SIG-M5 treated with dmso at 0.1 percent for 504 hours (cell line): ENCODE measurements at regions not wholly inside any gene's neighbourhood (a gene's known extent, or its start where the extent isn't known, plus 50 kb on each side); places are given as distances from the start of the nearest gene placed in this dataset.

Experiments used
- DNase-seq: peaks from one replicate; lab custom pipeline; 2025; ENCODE audit not compliant: unreplicated experiment; lab: John Stamatoyannopoulos, UW

- no peak for DNase-seq
These were observed 180.3 kb upstream of the GRB10 start for GRCh38 chr7:50962962-50963374.

GRCh38 chr7:50962281-50962883 is 179.7 kb upstream of the GRB10 start:
- no peak for DNase-seq

DNA sequence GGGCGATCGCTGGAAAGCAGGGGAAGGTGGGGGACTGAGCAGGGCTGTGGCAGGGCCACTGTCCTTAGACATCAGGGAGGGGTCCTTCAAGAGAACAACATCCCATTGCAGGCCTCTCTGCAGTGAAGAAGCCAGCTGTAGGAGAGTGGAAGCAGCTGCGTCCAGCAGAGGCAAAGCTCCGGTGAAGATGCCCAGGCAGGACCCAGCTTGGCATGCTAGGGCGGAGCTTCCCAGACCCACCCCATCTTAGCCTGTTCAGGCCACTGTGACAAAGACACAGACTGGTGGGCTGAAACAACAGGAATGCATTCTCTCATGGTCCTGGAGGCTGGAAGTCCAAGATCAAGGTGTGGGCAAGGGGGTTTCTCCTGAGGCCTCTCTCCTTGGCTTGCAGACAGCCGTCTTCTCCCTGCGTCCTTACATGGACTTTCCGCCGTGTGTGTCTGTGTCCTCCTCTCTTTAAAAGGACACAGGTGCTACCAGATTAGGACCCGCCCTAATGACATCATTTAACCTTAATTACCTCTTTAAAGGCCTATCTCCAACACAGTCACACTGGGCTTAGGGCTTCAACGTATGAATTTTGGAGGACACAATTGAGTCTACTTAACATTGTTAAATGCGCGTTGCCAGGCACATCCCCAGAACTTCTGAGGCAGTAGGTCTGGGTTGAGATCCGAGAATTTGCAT is 178.1 kb upstream of the GRB10 start:
- no peak for DNase-seq

DNA sequence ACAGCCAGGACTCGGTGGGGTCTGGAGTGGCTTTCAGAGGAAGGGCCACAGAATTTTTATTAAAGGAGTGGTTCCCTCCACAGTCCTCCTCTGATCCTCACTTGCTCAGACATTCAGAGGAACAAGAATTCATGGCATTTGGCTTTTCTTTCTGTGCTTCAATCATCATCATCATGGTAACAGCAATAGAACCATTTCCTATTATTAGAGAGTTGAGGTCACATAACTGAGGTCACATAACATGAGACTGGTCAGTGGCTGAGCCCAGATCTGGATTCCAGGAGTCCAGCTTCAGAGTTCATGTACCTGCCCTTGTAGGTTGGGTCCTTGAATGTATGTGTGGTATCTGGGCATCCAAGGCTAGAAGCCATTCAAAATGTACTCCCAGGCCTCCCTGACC is 177.3 kb upstream of the GRB10 start:
- DNase-seq = no peak

GRCh38 chr7:50959560-50959959 is 176.9 kb upstream of the GRB10 start:
- no peak for DNase-seq

- no peak for DNase-seq
These were observed 175.2 kb upstream of the GRB10 start for GRCh38 chr7:50957855-50958254.

DNA sequence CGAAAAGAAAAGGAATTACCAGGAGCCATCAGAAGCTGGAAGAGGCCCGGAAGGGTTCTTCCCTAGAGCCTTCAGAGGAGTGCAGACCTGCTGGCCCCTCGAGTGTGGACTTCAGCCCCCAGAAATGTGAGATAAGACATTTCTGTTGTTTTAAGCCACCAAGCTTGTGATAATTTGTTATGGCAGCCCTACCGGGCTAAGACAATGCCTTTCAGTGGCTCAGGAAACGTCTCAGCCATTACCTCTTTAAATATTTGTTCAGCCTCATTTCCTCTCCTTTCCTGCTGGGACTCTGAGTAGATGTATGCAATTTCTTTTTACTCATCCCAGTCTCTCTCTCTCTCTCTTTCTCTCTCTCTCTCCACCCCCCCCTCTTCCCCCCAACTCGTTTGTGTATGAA is 174.7 kb upstream of the GRB10 start:
- DNase-seq = no peak

DNA sequence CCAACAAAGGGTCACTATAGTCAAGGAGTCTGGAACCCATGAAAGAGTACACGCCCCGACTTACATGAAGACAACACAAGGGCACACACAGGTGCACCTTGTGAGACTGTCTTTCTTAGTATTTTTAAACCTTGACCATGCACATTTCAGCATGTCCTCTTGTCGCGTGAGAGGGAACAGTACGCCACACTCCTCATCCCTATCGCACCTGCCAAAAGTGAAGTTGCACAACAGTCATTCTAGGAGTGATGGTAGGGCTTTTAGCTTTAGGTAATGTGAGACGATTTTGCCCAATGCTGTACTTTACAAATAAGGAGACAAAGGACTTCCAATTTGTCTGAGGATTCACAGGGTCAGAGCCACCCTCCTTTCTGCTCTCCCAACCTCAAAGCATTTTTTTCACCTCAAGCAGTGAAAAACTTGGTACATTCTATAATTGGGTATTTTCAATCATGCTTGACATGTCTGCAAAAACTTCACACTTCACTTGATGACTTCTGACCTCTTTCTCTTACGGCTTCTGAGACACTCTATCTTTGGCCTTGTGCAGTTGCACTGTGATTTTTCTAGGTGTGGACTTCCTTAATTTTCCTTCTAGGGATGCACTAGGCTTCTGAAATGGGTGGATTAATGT is 173.9 kb upstream of the GRB10 start:
- DNase-seq = no peak

DNA sequence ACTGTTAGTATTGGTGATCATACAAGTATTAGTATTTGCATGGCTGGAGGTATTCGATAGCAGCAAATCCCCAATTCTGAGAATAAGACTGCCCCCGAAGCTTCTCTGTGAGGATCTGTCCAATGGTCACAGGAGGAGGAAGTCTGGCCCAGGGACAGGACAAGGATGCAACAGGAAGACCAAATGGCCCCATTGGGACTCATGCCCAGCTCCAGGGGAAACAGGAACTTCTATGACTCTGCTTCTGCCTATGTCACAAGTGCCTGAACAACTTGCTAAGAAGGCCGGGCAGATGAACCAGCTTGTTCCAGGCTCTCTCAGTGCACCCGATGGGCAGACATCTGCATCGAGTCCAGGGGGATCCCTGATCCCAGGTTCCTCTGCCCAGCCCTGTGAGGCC is 172.0 kb upstream of the GRB10 start:
- no peak for DNase-seq

DNA sequence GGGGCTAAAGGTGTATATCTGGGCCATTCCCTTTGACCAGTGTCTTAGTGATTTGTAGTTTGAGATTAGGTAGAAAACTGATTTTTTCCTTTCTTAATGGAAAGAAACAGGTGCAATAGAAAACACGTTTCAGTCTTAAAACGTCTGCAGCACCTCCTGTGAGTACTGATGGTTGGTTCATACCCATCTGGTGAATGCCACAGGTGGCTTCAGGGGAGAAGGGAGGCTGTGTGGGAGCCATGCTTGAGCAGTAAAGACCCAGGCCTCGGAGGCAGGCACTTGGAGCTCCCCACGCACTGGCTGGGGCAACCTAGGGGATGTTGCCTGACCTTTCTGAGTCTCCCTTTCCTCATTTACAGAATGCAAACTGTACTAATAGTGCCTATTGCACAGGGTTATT is 171.5 kb upstream of the GRB10 start:
- DNase-seq = no peak

- peak; percentile 9 for DNase-seq
These were observed 171.1 kb upstream of the GRB10 start for GRCh38 chr7:50953820-50954219.

DNA sequence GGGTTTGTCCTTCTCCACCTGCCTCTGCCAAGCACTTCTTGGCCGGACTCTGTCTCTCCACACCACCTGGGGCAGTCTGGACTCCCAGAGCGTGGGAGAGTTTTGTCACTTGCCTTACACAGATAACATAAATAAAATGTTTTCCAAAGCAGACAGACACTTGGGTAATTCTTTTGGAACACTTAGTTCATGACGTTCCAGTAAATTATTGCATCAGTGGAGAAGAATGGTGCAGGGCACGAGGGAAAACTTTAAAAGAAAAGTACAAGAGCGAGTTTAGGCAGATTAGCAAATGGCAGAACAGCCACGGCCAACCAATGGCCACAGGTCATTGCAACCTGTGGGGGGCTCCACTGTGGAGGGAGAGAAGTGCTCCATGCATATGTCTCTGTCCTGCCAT is 170.6 kb upstream of the GRB10 start:
- DNase-seq = no peak

DNA sequence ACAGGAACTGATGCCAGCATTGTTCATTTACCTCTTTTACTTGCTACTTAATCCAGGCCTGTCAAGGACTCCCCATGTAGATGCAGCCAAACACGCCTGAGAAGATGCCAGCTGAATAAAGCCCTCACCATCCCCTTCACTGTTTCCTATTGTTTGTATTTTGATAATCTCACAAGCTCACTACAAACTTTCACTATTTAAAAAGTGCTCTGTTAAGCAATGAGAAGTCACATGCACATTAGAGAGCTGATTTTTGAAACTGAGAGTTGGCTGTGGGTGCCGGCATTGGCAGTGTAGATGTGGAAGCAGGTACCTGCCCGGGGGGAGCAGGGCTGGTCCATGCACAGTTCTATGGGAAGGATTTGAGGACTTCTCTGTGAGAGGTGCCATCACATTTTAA is 169.8 kb upstream of the GRB10 start:
- no peak for DNase-seq

DNA sequence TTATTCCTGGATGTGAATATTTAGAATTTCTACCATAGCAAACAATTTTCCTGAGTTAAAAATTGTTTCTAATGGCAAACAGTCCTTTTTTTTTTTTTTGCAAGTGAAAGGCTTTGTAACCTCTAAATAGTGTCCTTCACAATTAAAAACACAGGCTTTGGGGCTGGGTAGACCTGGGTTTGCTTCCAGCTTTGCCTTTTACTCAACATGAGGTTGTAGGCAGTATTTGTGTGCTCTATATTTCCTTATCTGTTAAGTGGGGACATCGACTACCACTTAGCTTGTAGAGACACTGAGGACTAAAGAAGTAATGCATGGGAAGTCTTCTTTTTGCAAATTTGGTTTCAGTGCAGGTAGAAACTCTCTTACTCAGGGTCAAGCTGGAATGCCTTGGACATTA is 169.4 kb upstream of the GRB10 start:
- no peak for DNase-seq

DNA sequence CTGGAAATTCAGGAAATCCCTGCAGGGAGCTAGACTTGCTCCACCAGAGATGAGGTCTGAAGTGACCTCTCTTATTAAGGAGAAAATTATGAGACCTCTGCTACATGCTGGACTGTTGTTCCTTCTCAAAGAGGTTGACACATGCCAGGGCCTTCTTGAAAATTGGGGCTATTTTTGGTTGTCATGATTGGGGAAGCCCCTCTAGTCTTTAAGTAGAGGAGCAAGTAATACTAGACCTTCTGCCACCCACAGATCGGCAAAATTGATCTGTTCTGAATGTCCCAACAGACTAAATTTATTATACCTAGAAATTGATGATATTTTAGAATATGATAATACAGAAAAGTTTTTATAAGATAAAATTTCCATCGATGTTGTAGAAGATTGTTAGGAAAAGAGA is 160.8 kb upstream of the GRB10 start:
- no peak for DNase-seq

- no peak for DNase-seq
These were observed 158.8 kb upstream of the GRB10 start for GRCh38 chr7:50941525-50941924.

- no peak for DNase-seq
These were observed 157.9 kb upstream of the GRB10 start for GRCh38 chr7:50940621-50941020.

DNA sequence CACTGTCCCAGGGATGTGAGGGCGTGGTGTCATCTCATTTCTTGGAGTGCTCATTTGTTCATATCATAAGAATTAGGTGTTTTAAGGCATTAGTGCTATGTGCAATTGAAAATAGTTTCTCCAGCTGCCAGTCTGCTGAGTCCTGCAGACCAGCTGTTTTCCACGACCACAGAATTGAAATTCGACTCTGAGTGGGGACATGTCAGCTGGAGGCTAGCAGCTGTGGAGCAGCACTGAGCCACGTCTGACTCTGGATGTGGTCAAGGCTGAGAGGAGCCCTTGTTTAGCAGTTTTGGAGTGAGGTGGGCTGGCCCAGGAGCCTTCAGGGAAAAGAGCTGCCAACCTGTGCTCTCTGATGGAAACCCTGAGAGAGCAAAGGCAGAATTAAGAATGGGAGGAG is 156.3 kb upstream of the GRB10 start:
- DNase-seq = no peak

DNA sequence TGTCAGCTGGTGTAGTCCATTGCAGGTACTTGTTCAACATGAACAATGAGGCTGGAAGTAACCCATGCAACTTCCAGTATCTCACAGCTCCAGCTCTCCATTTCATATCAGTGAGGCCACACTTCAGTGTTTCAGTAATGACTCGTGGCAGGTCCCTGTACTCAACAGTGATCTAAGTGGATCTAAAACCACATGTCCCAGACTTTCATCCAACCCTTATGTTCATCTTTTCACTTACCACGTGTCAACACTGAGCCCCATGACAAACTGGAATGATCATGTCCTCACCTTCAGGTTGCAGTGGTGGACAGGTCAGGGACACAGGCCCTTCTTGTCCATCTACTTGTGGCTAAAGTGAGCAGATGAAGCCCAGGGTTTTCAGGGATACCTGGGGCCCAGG is 155.0 kb upstream of the GRB10 start:
- no peak for DNase-seq

GRCh38 chr7:50926049-50926448 is 143.4 kb upstream of the GRB10 start:
- no peak for DNase-seq

GRCh38 chr7:50923476-50923875 is 140.8 kb upstream of the GRB10 start:
- DNase-seq = no peak

- no peak for DNase-seq
These were observed 138.6 kb upstream of the GRB10 start for GRCh38 chr7:50921114-50921813.
